ENCODE measurements at regions not wholly inside any gene's neighbourhood (a gene's known extent, or its start where the extent isn't known, plus 50 kb on each side); places are given as distances from the start of the nearest gene placed in this dataset.
A peak's percentile ranks its signal among the peaks of the same experiment; 100 is the strongest.

DNA sequence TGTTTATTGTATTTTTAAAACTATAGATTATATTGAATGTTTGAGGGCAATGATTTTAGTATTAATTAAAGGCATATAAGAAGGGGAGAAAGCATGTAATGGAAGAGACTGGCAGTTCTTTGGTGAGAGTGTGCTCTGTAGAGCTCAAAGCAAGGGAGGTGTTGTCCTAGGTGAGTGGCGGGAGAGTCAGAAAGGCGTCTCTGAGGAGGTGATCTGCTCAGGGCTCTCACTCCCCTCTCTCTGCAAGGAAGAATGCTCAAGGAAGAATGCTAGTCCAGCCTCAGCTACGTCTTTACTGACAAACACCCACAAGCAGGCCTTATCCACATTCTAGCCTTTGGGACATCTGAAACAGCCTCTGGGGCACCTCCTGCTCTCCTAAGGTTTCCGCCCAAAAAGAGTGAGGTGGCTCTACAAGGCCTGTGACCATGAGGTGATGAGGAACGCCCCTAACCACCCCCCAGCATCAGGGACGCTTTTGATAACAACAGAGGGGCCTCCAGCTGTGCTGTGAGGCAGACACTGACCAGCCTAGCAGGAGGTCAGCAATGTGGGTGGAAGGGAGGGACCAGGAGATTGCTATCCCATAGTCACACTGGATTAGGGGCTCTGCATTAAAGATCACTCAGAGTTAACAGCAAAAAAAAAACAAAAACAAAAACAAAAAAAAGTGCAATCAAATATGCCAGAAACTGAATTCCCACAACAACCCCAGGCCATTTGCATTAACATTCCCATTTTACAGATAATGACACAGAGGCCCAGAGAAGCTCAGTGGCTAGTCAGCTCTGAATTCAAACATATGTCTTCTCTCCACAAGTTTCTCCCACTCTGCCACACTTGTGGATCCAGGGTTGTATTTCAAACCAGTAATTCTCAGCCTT, 202.2 kb upstream of the CTNNB1 start (continued):
- TF ChIP-seq, protein P1, sequence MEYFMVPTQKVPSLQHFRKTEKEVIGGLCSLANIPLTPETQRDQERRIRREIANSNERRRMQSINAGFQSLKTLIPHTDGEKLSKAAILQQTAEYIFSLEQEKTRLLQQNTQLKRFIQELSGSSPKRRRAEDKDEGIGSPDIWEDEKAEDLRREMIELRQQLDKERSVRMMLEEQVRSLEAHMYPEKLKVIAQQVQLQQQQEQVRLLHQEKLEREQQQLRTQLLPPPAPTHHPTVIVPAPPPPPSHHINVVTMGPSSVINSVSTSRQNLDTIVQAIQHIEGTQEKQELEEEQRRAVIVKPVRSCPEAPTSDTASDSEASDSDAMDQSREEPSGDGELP (CRISPR knock-in tag; IDR thresholded peaks at IDR 0.05; ENCODE audit: borderline replicate concordance): peak; percentile 21; the same call in 1 of the 2 replicates
- no peak for TF ChIP-seq ZNF274 (IDR thresholded peaks at IDR 0.05; ENCODE audit: borderline replicate concordance, low read depth, low read length)
- TF ChIP-seq, protein P2, sequence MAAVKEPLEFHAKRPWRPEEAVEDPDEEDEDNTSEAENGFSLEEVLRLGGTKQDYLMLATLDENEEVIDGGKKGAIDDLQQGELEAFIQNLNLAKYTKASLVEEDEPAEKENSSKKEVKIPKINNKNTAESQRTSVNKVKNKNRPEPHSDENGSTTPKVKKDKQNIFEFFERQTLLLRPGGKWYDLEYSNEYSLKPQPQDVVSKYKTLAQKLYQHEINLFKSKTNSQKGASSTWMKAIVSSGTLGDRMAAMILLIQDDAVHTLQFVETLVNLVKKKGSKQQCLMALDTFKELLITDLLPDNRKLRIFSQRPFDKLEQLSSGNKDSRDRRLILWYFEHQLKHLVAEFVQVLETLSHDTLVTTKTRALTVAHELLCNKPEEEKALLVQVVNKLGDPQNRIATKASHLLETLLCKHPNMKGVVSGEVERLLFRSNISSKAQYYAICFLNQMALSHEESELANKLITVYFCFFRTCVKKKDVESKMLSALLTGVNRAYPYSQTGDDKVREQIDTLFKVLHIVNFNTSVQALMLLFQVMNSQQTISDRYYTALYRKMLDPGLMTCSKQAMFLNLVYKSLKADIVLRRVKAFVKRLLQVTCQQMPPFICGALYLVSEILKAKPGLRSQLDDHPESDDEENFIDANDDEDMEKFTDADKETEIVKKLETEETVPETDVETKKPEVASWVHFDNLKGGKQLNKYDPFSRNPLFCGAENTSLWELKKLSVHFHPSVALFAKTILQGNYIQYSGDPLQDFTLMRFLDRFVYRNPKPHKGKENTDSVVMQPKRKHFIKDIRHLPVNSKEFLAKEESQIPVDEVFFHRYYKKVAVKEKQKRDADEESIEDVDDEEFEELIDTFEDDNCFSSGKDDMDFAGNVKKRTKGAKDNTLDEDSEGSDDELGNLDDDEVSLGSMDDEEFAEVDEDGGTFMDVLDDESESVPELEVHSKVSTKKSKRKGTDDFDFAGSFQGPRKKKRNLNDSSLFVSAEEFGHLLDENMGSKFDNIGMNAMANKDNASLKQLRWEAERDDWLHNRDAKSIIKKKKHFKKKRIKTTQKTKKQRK (IDR thresholded peaks at IDR 0.05; ENCODE audit: borderline replicate concordance, low read depth, low read length): no peak
- no peak for TF ChIP-seq CHD4 (IDR thresholded peaks at IDR 0.05; ENCODE audit: insufficient read depth, insufficient replicate concordance, low read depth, low read length, poor library complexity, severe bottlenecking)
- TF ChIP-seq IFI16 (CRISPR knock-in tag; IDR thresholded peaks at IDR 0.05): no peak
